Hepatocyte (in vitro differentiated cells): ENCODE measurements at regions not wholly inside any gene's neighbourhood (a gene's known extent, or its start where the extent isn't known, plus 50 kb on each side); places are given as distances from the start of the nearest gene placed in this dataset.

Experiments
- CTCF ChIP-seq: fragments of 200-600 bp; sonication (generic); IDR thresholded peaks from 2 replicates; pipeline ENCODE4 v1.5.1; 2016; ENCODE audit warnings: antibody characterized with exemption, mild to moderate bottlenecking; ENCODE audit not compliant: poor library complexity
- EZH2 ChIP-seq: fragments of 200-600 bp; sonication (generic); IDR thresholded peaks from 2 replicates; pipeline ENCODE4 v1.6.1; 2016; ENCODE audit warnings: antibody characterized with exemption, mild to moderate bottlenecking, borderline replicate concordance

DNA sequence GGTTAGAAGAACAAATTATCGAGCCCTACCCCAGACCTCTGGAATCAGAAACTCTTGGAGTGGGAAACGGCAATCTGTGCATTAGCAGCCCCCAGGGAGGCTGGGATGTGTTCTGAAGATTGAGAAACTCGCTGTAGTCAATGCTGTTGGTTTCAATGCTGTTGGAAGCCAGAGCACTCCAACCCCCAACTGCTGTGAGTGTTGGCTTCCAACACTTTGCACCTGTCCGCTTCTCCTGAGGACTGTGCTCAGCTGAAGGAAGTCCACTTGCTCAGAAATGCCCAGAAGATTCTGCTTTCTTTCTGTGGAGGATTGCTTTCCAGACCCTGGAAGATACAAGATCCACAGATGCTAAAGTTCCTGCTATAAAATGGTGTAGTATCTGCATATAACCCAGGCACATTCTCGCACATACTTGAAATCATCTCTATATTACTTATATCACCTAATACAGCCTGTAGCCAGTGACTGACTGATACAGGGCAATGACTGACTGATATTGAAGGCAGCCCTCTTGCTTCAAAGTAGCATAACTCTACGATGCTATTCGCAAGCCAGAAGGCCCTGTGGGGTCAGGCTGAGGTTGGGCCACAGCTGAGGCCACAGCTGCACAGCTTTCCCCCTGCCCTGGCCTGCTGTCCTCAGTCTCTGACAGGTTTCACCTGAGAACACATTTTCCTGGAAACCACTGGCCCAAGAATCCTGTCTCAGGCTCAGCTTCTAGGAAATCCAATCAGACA lies 757.7 kb upstream of the ID2 start:
- no peak for TF ChIP-seq CTCF
- TF ChIP-seq EZH2 = no peak
